ENCODE measurements at regions not wholly inside any gene's neighbourhood (a gene's known extent, or its start where the extent isn't known, plus 50 kb on each side); places are given as distances from the start of the nearest gene placed in this dataset.

- no peak overlapping the region for H3K27ac ChIP-seq (ENCODE audit: low read depth, low read length)
- no peaks in the 10 kb centered on the region for H3K27me3 ChIP-seq (ENCODE audit: control insufficient read depth in 1 of 2, insufficient read depth in 2 of 2, low read length in 2 of 2)
- no peaks in the 10 kb centered on the region for H3K4me1 ChIP-seq (ENCODE audit: control insufficient read depth in 1 of 2, insufficient read depth in 2 of 2, low read length in 2 of 2)
- no peak overlapping the region for H3K9ac ChIP-seq (ENCODE audit: low read depth in 1 of 2, low read length in 2 of 2)
- no peaks in the 10 kb centered on the region for H3K9me3 ChIP-seq (ENCODE audit: control insufficient read depth in 1 of 2, low read length in 2 of 2)
- no peaks in the 10 kb centered on the region for H3K36me3 ChIP-seq (ENCODE audit: control insufficient read depth in 1 of 2, insufficient read depth in 2 of 2, low read length in 2 of 2)
- H3K4me3 ChIP-seq (ENCODE audit: low read depth in 1 of 2, low read length in 2 of 2) = no peak overlapping the region
These were observed 345.1 kb downstream of the ARL4A start for GRCh38 chr7:13032576-13032975.

- no peak overlapping the region for H3K4me3 ChIP-seq (ENCODE audit: low read depth in 1 of 2, low read length in 2 of 2)
- no peaks in the 10 kb centered on the region for H3K9me3 ChIP-seq (ENCODE audit: control insufficient read depth in 1 of 2, low read length in 2 of 2)
- no peak overlapping the region for H3K27ac ChIP-seq (ENCODE audit: low read depth, low read length)
- no peak overlapping the region for H3K9ac ChIP-seq (ENCODE audit: low read depth in 1 of 2, low read length in 2 of 2)
- H3K27me3 ChIP-seq (ENCODE audit: control insufficient read depth in 1 of 2, insufficient read depth in 2 of 2, low read length in 2 of 2) = no peaks in the 10 kb centered on the region
- no peaks in the 10 kb centered on the region for H3K4me1 ChIP-seq (ENCODE audit: control insufficient read depth in 1 of 2, insufficient read depth in 2 of 2, low read length in 2 of 2)
- no peaks in the 10 kb centered on the region for H3K36me3 ChIP-seq (ENCODE audit: control insufficient read depth in 1 of 2, insufficient read depth in 2 of 2, low read length in 2 of 2)
These were observed 347.3 kb downstream of the ARL4A start for GRCh38 chr7:13034693-13035092.

GRCh38 chr7:13035233-13035632 is 347.8 kb downstream of the ARL4A start:
- H3K4me1 ChIP-seq (ENCODE audit: control insufficient read depth in 1 of 2, insufficient read depth in 2 of 2, low read length in 2 of 2) = no peaks in the 10 kb centered on the region
- H3K36me3 ChIP-seq (ENCODE audit: control insufficient read depth in 1 of 2, insufficient read depth in 2 of 2, low read length in 2 of 2) = no peaks in the 10 kb centered on the region
- H3K27me3 ChIP-seq (ENCODE audit: control insufficient read depth in 1 of 2, insufficient read depth in 2 of 2, low read length in 2 of 2) = no peaks in the 10 kb centered on the region
- H3K27ac ChIP-seq (ENCODE audit: low read depth, low read length) = no peak overlapping the region
- H3K4me3 ChIP-seq (ENCODE audit: low read depth in 1 of 2, low read length in 2 of 2) = no peak overlapping the region
- H3K9ac ChIP-seq (ENCODE audit: low read depth in 1 of 2, low read length in 2 of 2) = no peak overlapping the region
- H3K9me3 ChIP-seq (ENCODE audit: control insufficient read depth in 1 of 2, low read length in 2 of 2) = no peaks in the 10 kb centered on the region

GRCh38 chr7:13036256-13036780 is 348.9 kb downstream of the ARL4A start:
- Histone ChIP-seq H3K9me3 (ENCODE audit: control insufficient read depth in 1 of 2, low read length in 2 of 2) (no peaks in the 10 kb centered on the region), H3K4me1 (ENCODE audit: control insufficient read depth in 1 of 2, insufficient read depth in 2 of 2, low read length in 2 of 2) (no peaks in the 10 kb centered on the region), H3K27ac (ENCODE audit: low read depth, low read length) (no peak overlapping the region), H3K27me3 (ENCODE audit: control insufficient read depth in 1 of 2, insufficient read depth in 2 of 2, low read length in 2 of 2) (no peaks in the 10 kb centered on the region), H3K4me3 (ENCODE audit: low read depth in 1 of 2, low read length in 2 of 2) (no peak overlapping the region), H3K9ac (ENCODE audit: low read depth in 1 of 2, low read length in 2 of 2) (no peak overlapping the region), H3K36me3 (ENCODE audit: control insufficient read depth in 1 of 2, insufficient read depth in 2 of 2, low read length in 2 of 2) (no peaks in the 10 kb centered on the region)

GRCh38 chr7:13037216-13037615 is 349.8 kb downstream of the ARL4A start:
- H3K36me3 ChIP-seq (ENCODE audit: control insufficient read depth in 1 of 2, insufficient read depth in 2 of 2, low read length in 2 of 2) = no peaks in the 10 kb centered on the region

GRCh38 chr7:13041368-13041988 is 354.0 kb downstream of the ARL4A start:
- Histone ChIP-seq H3K27me3 (ENCODE audit: control insufficient read depth in 1 of 2, insufficient read depth in 2 of 2, low read length in 2 of 2) (no peaks in the 10 kb centered on the region), H3K4me3 (ENCODE audit: low read depth in 1 of 2, low read length in 2 of 2) (no peak overlapping the region), H3K9me3 (ENCODE audit: control insufficient read depth in 1 of 2, low read length in 2 of 2) (no peaks in the 10 kb centered on the region), H3K36me3 (ENCODE audit: control insufficient read depth in 1 of 2, insufficient read depth in 2 of 2, low read length in 2 of 2) (no peaks in the 10 kb centered on the region), H3K9ac (ENCODE audit: low read depth in 1 of 2, low read length in 2 of 2) (no peak overlapping the region), H3K27ac (ENCODE audit: low read depth, low read length) (no peak overlapping the region), H3K4me1 (ENCODE audit: control insufficient read depth in 1 of 2, insufficient read depth in 2 of 2, low read length in 2 of 2) (no peaks in the 10 kb centered on the region)

More at GRCh38 chr7:13037216-13037615, 349.8 kb downstream of the ARL4A start:
- Histone ChIP-seq H3K4me3 (ENCODE audit: low read depth in 1 of 2, low read length in 2 of 2) (no peak overlapping the region), H3K4me1 (ENCODE audit: control insufficient read depth in 1 of 2, insufficient read depth in 2 of 2, low read length in 2 of 2) (no peaks in the 10 kb centered on the region), H3K9me3 (ENCODE audit: control insufficient read depth in 1 of 2, low read length in 2 of 2) (no peaks in the 10 kb centered on the region), H3K9ac (ENCODE audit: low read depth in 1 of 2, low read length in 2 of 2) (no peak overlapping the region), H3K27ac (ENCODE audit: low read depth, low read length) (no peak overlapping the region), H3K27me3 (ENCODE audit: control insufficient read depth in 1 of 2, insufficient read depth in 2 of 2, low read length in 2 of 2) (no peaks in the 10 kb centered on the region)

- H3K36me3 ChIP-seq (ENCODE audit: control insufficient read depth in 1 of 2, insufficient read depth in 2 of 2, low read length in 2 of 2) = no peaks in the 10 kb centered on the region
- no peaks in the 10 kb centered on the region for H3K9me3 ChIP-seq (ENCODE audit: control insufficient read depth in 1 of 2, low read length in 2 of 2)
- no peaks in the 10 kb centered on the region for H3K27me3 ChIP-seq (ENCODE audit: control insufficient read depth in 1 of 2, insufficient read depth in 2 of 2, low read length in 2 of 2)
- H3K27ac ChIP-seq (ENCODE audit: low read depth, low read length) = no peak overlapping the region
- no peaks in the 10 kb centered on the region for H3K4me1 ChIP-seq (ENCODE audit: control insufficient read depth in 1 of 2, insufficient read depth in 2 of 2, low read length in 2 of 2)
- H3K9ac ChIP-seq (ENCODE audit: low read depth in 1 of 2, low read length in 2 of 2) = no peak overlapping the region
- no peak overlapping the region for H3K4me3 ChIP-seq (ENCODE audit: low read depth in 1 of 2, low read length in 2 of 2)
These were observed 355.3 kb downstream of the ARL4A start for GRCh38 chr7:13042605-13043236.

GRCh38 chr7:13044309-13044708 is 356.9 kb downstream of the ARL4A start:
- Histone ChIP-seq H3K27ac (ENCODE audit: low read depth, low read length) (no peak overlapping the region), H3K27me3 (ENCODE audit: control insufficient read depth in 1 of 2, insufficient read depth in 2 of 2, low read length in 2 of 2) (no peaks in the 10 kb centered on the region), H3K36me3 (ENCODE audit: control insufficient read depth in 1 of 2, insufficient read depth in 2 of 2, low read length in 2 of 2) (no peaks in the 10 kb centered on the region), H3K9ac (ENCODE audit: low read depth in 1 of 2, low read length in 2 of 2) (no peak overlapping the region), H3K4me1 (ENCODE audit: control insufficient read depth in 1 of 2, insufficient read depth in 2 of 2, low read length in 2 of 2) (no peaks in the 10 kb centered on the region), H3K9me3 (ENCODE audit: control insufficient read depth in 1 of 2, low read length in 2 of 2) (no peaks in the 10 kb centered on the region), H3K4me3 (ENCODE audit: low read depth in 1 of 2, low read length in 2 of 2) (no peak overlapping the region)

- Histone ChIP-seq H3K9ac (ENCODE audit: low read depth in 1 of 2, low read length in 2 of 2) (no peak overlapping the region), H3K4me1 (ENCODE audit: control insufficient read depth in 1 of 2, insufficient read depth in 2 of 2, low read length in 2 of 2) (no peaks in the 10 kb centered on the region), H3K9me3 (ENCODE audit: control insufficient read depth in 1 of 2, low read length in 2 of 2) (no peaks in the 10 kb centered on the region), H3K4me3 (ENCODE audit: low read depth in 1 of 2, low read length in 2 of 2) (no peak overlapping the region), H3K27ac (ENCODE audit: low read depth, low read length) (no peak overlapping the region), H3K36me3 (ENCODE audit: control insufficient read depth in 1 of 2, insufficient read depth in 2 of 2, low read length in 2 of 2) (no peaks in the 10 kb centered on the region), H3K27me3 (ENCODE audit: control insufficient read depth in 1 of 2, insufficient read depth in 2 of 2, low read length in 2 of 2) (no peaks in the 10 kb centered on the region)
These were observed 359.6 kb downstream of the ARL4A start for GRCh38 chr7:13047061-13047460.

GRCh38 chr7:13049946-13050345 is 362.5 kb downstream of the ARL4A start:
- no peak overlapping the region for H3K4me3 ChIP-seq (ENCODE audit: low read depth in 1 of 2, low read length in 2 of 2)
- H3K36me3 ChIP-seq (ENCODE audit: control insufficient read depth in 1 of 2, insufficient read depth in 2 of 2, low read length in 2 of 2) = no peaks in the 10 kb centered on the region
- no peaks in the 10 kb centered on the region for H3K9me3 ChIP-seq (ENCODE audit: control insufficient read depth in 1 of 2, low read length in 2 of 2)
- no peaks in the 10 kb centered on the region for H3K27me3 ChIP-seq (ENCODE audit: control insufficient read depth in 1 of 2, insufficient read depth in 2 of 2, low read length in 2 of 2)
- H3K4me1 ChIP-seq (ENCODE audit: control insufficient read depth in 1 of 2, insufficient read depth in 2 of 2, low read length in 2 of 2) = no peaks in the 10 kb centered on the region
- no peak overlapping the region for H3K9ac ChIP-seq (ENCODE audit: low read depth in 1 of 2, low read length in 2 of 2)
- H3K27ac ChIP-seq (ENCODE audit: low read depth, low read length) = no peak overlapping the region

Data from duodenal mucosa (tissue), 2 donors.